ENCODE measurements at regions not wholly inside any gene's neighbourhood (a gene's known extent, or its start where the extent isn't known, plus 50 kb on each side); places are given as distances from the start of the nearest gene placed in this dataset.

DNA sequence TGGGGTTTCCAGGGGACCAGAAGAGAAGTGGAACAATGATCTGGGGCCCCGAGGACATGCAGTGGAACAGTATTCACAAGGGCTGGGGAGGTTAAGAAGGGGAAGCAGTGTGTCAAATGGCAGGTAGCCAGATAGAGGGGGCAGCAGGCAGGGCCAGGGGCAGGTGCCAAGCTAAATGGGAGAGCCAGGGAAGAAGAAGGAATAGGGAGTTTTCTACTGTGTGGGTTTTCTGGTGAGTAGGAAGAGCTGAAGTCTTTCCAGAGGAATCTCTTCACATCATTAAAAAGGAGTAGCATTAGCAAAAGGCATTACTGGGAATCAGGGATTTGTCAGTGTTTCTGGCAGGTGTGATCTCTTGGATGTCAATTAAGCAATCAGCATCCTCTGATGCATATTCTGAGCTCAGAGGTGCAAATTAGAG, 55.8 kb downstream of the IRAG1 start (continued):
- TF ChIP-seq, protein P1, sequence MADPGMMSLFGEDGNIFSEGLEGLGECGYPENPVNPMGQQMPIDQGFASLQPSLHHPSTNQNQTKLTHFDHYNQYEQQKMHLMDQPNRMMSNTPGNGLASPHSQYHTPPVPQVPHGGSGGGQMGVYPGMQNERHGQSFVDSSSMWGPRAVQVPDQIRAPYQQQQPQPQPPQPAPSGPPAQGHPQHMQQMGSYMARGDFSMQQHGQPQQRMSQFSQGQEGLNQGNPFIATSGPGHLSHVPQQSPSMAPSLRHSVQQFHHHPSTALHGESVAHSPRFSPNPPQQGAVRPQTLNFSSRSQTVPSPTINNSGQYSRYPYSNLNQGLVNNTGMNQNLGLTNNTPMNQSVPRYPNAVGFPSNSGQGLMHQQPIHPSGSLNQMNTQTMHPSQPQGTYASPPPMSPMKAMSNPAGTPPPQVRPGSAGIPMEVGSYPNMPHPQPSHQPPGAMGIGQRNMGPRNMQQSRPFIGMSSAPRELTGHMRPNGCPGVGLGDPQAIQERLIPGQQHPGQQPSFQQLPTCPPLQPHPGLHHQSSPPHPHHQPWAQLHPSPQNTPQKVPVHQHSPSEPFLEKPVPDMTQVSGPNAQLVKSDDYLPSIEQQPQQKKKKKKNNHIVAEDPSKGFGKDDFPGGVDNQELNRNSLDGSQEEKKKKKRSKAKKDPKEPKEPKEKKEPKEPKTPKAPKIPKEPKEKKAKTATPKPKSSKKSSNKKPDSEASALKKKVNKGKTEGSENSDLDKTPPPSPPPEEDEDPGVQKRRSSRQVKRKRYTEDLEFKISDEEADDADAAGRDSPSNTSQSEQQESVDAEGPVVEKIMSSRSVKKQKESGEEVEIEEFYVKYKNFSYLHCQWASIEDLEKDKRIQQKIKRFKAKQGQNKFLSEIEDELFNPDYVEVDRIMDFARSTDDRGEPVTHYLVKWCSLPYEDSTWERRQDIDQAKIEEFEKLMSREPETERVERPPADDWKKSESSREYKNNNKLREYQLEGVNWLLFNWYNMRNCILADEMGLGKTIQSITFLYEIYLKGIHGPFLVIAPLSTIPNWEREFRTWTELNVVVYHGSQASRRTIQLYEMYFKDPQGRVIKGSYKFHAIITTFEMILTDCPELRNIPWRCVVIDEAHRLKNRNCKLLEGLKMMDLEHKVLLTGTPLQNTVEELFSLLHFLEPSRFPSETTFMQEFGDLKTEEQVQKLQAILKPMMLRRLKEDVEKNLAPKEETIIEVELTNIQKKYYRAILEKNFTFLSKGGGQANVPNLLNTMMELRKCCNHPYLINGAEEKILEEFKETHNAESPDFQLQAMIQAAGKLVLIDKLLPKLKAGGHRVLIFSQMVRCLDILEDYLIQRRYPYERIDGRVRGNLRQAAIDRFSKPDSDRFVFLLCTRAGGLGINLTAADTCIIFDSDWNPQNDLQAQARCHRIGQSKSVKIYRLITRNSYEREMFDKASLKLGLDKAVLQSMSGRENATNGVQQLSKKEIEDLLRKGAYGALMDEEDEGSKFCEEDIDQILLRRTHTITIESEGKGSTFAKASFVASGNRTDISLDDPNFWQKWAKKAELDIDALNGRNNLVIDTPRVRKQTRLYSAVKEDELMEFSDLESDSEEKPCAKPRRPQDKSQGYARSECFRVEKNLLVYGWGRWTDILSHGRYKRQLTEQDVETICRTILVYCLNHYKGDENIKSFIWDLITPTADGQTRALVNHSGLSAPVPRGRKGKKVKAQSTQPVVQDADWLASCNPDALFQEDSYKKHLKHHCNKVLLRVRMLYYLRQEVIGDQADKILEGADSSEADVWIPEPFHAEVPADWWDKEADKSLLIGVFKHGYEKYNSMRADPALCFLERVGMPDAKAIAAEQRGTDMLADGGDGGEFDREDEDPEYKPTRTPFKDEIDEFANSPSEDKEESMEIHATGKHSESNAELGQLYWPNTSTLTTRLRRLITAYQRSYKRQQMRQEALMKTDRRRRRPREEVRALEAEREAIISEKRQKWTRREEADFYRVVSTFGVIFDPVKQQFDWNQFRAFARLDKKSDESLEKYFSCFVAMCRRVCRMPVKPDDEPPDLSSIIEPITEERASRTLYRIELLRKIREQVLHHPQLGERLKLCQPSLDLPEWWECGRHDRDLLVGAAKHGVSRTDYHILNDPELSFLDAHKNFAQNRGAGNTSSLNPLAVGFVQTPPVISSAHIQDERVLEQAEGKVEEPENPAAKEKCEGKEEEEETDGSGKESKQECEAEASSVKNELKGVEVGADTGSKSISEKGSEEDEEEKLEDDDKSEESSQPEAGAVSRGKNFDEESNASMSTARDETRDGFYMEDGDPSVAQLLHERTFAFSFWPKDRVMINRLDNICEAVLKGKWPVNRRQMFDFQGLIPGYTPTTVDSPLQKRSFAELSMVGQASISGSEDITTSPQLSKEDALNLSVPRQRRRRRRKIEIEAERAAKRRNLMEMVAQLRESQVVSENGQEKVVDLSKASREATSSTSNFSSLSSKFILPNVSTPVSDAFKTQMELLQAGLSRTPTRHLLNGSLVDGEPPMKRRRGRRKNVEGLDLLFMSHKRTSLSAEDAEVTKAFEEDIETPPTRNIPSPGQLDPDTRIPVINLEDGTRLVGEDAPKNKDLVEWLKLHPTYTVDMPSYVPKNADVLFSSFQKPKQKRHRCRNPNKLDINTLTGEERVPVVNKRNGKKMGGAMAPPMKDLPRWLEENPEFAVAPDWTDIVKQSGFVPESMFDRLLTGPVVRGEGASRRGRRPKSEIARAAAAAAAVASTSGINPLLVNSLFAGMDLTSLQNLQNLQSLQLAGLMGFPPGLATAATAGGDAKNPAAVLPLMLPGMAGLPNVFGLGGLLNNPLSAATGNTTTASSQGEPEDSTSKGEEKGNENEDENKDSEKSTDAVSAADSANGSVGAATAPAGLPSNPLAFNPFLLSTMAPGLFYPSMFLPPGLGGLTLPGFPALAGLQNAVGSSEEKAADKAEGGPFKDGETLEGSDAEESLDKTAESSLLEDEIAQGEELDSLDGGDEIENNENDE (IDR thresholded peaks at IDR 0.05; ENCODE audit: insufficient replicate concordance, low read length), result no peak
- no peak for TF ChIP-seq MAFK (IDR thresholded peaks at IDR 0.05; ENCODE audit: low read depth, low read length)
- TF ChIP-seq RAD21 (IDR thresholded peaks at IDR 0.05 in 1 of 2, conservative IDR thresholded peaks at IDR 0.05 in 1 of 2; ENCODE audit: low read depth in 2 of 2, low read length in 2 of 2), result no peak
- TF ChIP-seq CBX8 (IDR thresholded peaks at IDR 0.05; ENCODE audit: borderline replicate concordance, low read depth, low read length), result no peak
- TF ChIP-seq TBP (IDR thresholded peaks at IDR 0.05; ENCODE audit: low read depth, low read length), result no peak

All from H1 (cell line).